Testis (tissue), 2 donors: ENCODE measurements at regions not wholly inside any gene's neighbourhood (a gene's known extent, or its start where the extent isn't known, plus 50 kb on each side); places are given as distances from the start of the nearest gene placed in this dataset.

ENCODE experiments used
- DNase-seq: peaks from one replicate; pipeline ENCODE4 v3.0.0-alpha.2; 2019
- H3K27ac ChIP-seq, 2 donors: fragments of 200-600 bp; sonication (generic); one replicate each; pipeline ENCODE4 v1.5.1; 2019
- H3K27me3 ChIP-seq: fragments of 200-600 bp; sonication (generic); one replicate; pipeline ENCODE4 v1.5.1; 2019
- H3K36me3 ChIP-seq: fragments of 200-600 bp; sonication (generic); one replicate; pipeline ENCODE4 v1.5.1; 2017; ENCODE audit warnings: low read depth; ENCODE audit errors: missing control alignments
- H3K4me1 ChIP-seq: fragments of 200-600 bp; sonication (generic); one replicate; pipeline ENCODE4 v1.5.1; 2019
- H3K4me3 ChIP-seq, 2 donors: fragments of 200-600 bp; sonication (generic); one replicate each; pipeline ENCODE4 v1.5.1; 2017 to 2019
- H3K9me3 ChIP-seq: fragments of 200-600 bp; sonication (generic); one replicate; pipeline ENCODE4 v1.5.1; 2017
- POLR2A ChIP-seq: fragments of 450-650 bp; IDR thresholded peaks from one replicate; pipeline ENCODE4 v1.6.1; 2017; ENCODE audit warnings: antibody characterized with exemption, mild to moderate bottlenecking, moderate library complexity
- WGBS, 2 donors: methylation state at CpG; one replicate each; pipeline ENCODE4 v1.1.5; 2018; 5-methylcytosine and 5-hydroxymethylcytosine counted together
- intact Hi-C: fragments of 100-400 bp; cut with DNase I; formaldehyde crosslinking; loops from one replicate; pipeline ENCODE4 v1.15.1; 2023; ENCODE audit warnings: low total_unique reads
- TF ChIP-seq, protein P1 (sequence below), 3 experiments: fragments of 450-650 bp in 2 of 3; fragments of 200-600 bp in 1 of 3; sonication (generic) in 1 of 3; IDR thresholded peaks; one replicate each; pipeline ENCODE4 v1.5.1; 2016 to 2019; ENCODE audit warnings: antibody characterized with exemption in 3 of 3, mild to moderate bottlenecking in 2 of 3, moderate library complexity in 1 of 3

DNA sequence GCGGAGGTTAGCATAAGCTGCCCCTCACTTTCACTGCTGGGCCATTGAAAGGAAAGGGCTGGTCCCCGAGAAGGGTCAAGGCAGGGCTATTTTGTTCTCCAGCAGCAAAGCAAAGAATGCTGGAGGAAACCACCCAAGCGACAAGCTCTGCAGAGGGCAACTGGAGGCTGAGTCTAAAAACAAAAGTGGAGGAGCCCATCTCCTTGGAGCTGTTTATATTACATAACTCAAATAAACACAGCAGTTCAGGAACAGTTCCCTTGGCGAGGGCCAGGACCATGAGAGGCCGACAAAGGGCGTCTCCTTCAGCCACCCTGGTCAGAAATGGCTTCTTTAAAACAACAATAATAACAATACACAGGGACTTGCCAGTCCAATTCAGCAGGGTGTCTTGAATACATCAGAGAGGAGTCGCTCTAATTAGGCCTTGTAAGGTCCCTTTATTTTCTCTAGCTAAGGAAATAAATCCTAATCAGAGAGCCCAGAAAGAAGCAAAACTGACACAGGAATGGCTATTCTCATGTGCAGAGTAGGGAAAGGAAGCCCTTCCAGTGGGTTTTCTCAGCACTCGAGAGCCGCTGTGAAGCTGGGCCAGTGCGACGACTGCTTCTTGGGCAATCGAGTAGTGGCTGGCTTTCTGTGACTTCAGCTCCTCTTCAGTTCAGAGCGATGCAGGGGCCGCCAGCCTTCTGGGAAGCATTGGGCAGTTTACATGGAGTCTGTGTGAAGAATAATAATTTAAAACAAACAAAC lies 57.0 kb upstream of the TARBP1 start:
- TF ChIP-seq POLR2A, result no peak
- TF ChIP-seq, protein P1, sequence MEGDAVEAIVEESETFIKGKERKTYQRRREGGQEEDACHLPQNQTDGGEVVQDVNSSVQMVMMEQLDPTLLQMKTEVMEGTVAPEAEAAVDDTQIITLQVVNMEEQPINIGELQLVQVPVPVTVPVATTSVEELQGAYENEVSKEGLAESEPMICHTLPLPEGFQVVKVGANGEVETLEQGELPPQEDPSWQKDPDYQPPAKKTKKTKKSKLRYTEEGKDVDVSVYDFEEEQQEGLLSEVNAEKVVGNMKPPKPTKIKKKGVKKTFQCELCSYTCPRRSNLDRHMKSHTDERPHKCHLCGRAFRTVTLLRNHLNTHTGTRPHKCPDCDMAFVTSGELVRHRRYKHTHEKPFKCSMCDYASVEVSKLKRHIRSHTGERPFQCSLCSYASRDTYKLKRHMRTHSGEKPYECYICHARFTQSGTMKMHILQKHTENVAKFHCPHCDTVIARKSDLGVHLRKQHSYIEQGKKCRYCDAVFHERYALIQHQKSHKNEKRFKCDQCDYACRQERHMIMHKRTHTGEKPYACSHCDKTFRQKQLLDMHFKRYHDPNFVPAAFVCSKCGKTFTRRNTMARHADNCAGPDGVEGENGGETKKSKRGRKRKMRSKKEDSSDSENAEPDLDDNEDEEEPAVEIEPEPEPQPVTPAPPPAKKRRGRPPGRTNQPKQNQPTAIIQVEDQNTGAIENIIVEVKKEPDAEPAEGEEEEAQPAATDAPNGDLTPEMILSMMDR (IDR thresholded peaks at IDR 0.05), result no peak
- intact Hi-C loops, result loop anchor here (5.0 kb wide), 1 partner anchor 186 kb away; no protein-coding TSS in a partner anchor
- no peaks in the 10 kb centered on the region for H3K27me3 ChIP-seq
- peak; percentile 48 for DNase-seq
- H3K4me3 ChIP-seq, result no peak overlapping the region
- 45 to 51% methylated on average over 14 of the region's 14 CpGs for WGBS, 2 donors
- no peaks in the 10 kb centered on the region for H3K9me3 ChIP-seq
- H3K36me3 ChIP-seq, result no peaks in the 10 kb centered on the region
- H3K27ac ChIP-seq, result peak overlapping the region; percentile 84 to 95
- H3K4me1 ChIP-seq, result peaks cover 66% of the 10 kb centered on the region

DNA sequence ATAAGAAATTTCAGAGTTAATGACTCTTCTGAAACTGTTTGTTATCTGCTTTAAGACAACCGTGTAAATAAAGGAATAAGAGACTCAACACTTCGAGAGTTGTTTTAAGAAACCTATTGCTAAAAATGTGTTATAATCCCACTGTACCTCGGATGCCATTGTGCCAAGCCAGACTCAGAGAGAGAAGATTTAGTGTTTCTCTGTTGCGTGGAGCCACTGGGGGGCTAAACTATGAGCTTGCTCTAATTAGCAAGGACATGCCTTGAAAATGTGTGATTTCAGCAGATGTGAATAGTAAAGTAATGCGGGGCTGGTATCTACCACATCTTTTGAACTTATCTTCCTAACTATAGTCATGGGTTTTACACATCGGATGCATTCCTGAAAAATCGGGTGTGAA lies 56.2 kb upstream of the TARBP1 start:
- no peak overlapping the region for H3K4me3 ChIP-seq
- H3K27ac ChIP-seq, result peak overlapping the region; percentile 84 to 95
- TF ChIP-seq, protein P1 (IDR thresholded peaks at IDR 0.05), result no peak
- TF ChIP-seq POLR2A, result no peak
- DNase-seq, result no peak
- no peaks in the 10 kb centered on the region for H3K36me3 ChIP-seq
- no peaks in the 10 kb centered on the region for H3K9me3 ChIP-seq
- intact Hi-C loops, result loop anchor here (5.0 kb wide), 1 partner anchor 187 kb away; no protein-coding TSS in a partner anchor
- no peaks in the 10 kb centered on the region for H3K27me3 ChIP-seq
- H3K4me1 ChIP-seq, result peaks cover 71% of the 10 kb centered on the region
- WGBS, 2 donors, result 37 to 45% methylated on average over 7 of the region's 7 CpGs

DNA sequence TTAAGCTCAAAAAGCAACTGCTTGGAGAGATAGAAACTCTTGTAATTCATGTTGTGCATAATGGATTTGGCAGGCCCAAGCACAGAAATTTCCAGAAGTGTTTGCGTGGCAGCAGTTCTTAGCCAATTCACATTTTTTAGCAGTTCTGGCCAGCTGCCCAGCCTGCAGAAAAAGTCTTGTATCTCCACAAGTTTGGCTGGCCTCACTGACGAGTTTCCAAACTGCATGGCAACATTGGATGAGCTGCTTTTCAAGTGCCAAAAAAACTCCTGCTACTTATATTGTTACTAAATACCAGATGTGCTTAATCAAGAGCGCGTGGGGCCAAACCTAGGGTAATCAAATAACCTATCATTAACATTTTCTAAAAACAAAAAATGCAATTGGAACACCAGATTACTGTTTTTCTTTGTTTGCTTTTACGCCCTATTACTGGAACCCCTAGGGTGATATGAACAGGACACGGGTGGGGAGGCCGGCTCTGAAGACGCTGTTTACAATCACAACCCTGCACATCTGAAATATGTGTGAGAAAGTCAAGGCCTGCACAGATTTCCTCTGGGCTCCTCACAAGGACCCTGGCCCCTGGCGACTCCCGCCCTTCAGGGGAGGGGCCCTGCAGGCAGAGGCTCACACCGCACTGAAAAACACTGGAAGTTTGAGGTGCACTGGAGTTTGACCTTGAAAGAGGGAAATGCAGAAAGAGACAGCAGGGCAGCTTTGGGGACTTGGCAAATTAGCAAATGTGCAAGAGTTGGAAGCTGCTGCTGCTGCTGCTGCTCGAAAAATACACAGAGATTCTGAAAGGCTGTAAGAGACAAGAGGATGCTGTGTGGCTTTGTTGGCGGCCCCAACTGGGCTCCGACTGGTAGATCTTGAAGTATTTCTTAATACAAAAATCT lies 55.2 kb upstream of the TARBP1 start:
- Histone ChIP-seq H3K27me3 (no peaks in the 10 kb centered on the region), H3K27ac (peak overlapping the region; percentile 95 to 98)
- TF ChIP-seq, protein P1 (IDR thresholded peaks at IDR 0.05), result no peak
- no peak for TF ChIP-seq POLR2A

DNA sequence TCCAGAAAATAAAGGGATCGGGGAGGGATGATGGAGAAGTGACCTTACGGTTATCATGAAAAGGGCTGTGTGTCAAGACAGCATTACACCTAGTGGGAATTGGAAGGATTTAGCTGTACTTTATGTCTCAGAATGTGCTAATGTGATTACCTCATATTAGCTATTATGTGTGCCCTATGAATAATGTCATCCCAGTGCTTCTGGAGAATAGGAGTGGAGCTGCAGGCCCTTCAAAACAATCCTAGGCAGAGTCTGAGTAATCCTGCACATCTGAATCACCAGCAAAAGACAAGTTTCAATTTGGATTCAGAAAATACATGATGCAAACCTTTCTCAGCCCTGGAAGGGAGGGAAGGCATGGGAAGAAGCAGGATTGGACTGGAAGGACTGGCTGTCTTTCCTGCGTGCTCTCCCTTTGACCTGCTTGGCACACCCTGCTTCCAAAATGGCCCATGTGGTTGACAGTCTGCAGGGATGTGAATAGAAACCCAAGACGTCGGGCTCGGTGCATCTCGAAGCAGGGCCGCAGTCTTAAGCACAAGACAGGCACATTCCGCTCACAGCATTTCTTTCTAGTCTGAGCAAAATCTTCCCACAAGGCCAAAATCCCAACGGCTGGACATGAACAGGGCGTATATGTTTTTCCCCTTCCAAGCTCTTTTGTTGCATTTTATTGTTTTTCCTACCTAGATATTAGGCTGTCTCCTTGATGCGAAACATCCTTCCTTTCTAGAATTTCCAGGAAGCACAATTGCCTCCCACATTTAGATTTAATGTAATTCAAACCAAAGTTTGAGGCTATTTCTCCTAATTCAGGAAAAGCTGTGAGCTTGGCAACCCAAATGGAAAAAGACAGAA lies 54.3 kb upstream of the TARBP1 start:
- H3K9me3 ChIP-seq, result no peaks in the 10 kb centered on the region
- intact Hi-C loops, result loop anchor here (5.0 kb wide), 1 partner anchor 69 kb away; no protein-coding TSS in a partner anchor
- H3K27me3 ChIP-seq, result no peaks in the 10 kb centered on the region
- TF ChIP-seq, protein P1 (IDR thresholded peaks at IDR 0.05), result no peak
- no peak overlapping the region for H3K4me3 ChIP-seq
- H3K36me3 ChIP-seq, result no peaks in the 10 kb centered on the region
- DNase-seq, result peak; percentile 60
- peaks cover 75% of the 10 kb centered on the region for H3K4me1 ChIP-seq
- 41 to 51% methylated on average over 12 of the region's 12 CpGs for WGBS, 2 donors
- peak overlapping the region; percentile 95 to 98 for H3K27ac ChIP-seq

More for the DNA sequence above, 55.2 kb upstream of the TARBP1 start:
- intact Hi-C loops, result loop anchor here (5.0 kb wide), 1 partner anchor 68 kb away; no protein-coding TSS in a partner anchor
- no peak overlapping the region for H3K4me3 ChIP-seq
- no peaks in the 10 kb centered on the region for H3K36me3 ChIP-seq
- DNase-seq, result peak; percentile 99
- H3K9me3 ChIP-seq, result no peaks in the 10 kb centered on the region
- H3K4me1 ChIP-seq, result peaks cover 71% of the 10 kb centered on the region
- 24 to 33% methylated on average over 14 of the region's 14 CpGs for WGBS, 2 donors
